Keratinocyte (primary cell): ENCODE measurements at regions not wholly inside any gene's neighbourhood (a gene's known extent, or its start where the extent isn't known, plus 50 kb on each side); places are given as distances from the start of the nearest gene placed in this dataset.

Source experiments
- DNase-seq: peaks from one replicate; pipeline ENCODE4 v3.0.0-alpha.2; 2011; ENCODE audit warnings: low read depth, missing footprints, low spot score
- FAIRE-seq: peaks from 2 replicates; lab custom pipeline; 2011; peaks lifted over from hg19 to GRCh38; lab: Jason Lieb, UNC
- H2AFZ ChIP-seq: 2 replicates; pipeline ENCODE4 v1.6.0; 2012; ENCODE audit warnings: low read length, control low read depth, inconsistent platforms; ENCODE audit not compliant: control insufficient read depth
- H3K27ac ChIP-seq: 2 replicates; pipeline ENCODE4 v1.5.1; 2011; ENCODE audit warnings: low read length; ENCODE audit not compliant: control insufficient read depth, insufficient read depth
- H3K27me3 ChIP-seq: 3 replicates; pipeline ENCODE4 v1.6.0; 2011; ENCODE audit warnings: low read length; ENCODE audit not compliant: control insufficient read depth, insufficient read depth; ENCODE audit errors: extremely low read depth
- H3K36me3 ChIP-seq, 2 experiments: 2 replicates in 1 of 2; 3 replicates in 1 of 2; pipeline ENCODE4 v1.5.1; 2011; ENCODE audit warnings: low read length in 2 of 2, mild to moderate bottlenecking in 1 of 2; ENCODE audit not compliant: control insufficient read depth in 2 of 2, insufficient read depth in 2 of 2; ENCODE audit errors: extremely low read depth in 1 of 2
- H3K4me1 ChIP-seq: 3 replicates; pipeline ENCODE4 v1.5.1; 2011; ENCODE audit warnings: low read length; ENCODE audit not compliant: control insufficient read depth, insufficient read depth; ENCODE audit errors: extremely low read depth
- H3K4me2 ChIP-seq: 3 replicates; pipeline ENCODE4 v1.6.0; 2011; ENCODE audit warnings: low read depth, low read length; ENCODE audit not compliant: control insufficient read depth, insufficient read depth; ENCODE audit errors: extremely low read depth
- H3K4me3 ChIP-seq, 3 experiments: fragments of 200-600 bp in 1 of 3; sonication (generic) in 1 of 3; 2 replicates in 2 of 3; 3 replicates in 1 of 3; pipeline ENCODE4 v1.5.1; 2011 to 2016; ENCODE audit warnings: low read length in 3 of 3, mild to moderate bottlenecking in 3 of 3, control low read depth in 2 of 3, inconsistent platforms in 1 of 3, low read depth in 1 of 3, mixed read lengths in 1 of 3, mixed run types in 1 of 3, moderate library complexity in 1 of 3; ENCODE audit not compliant: control insufficient read depth in 2 of 3, insufficient read depth in 2 of 3; ENCODE audit errors: extremely low read depth in 1 of 3
- H3K79me2 ChIP-seq: 2 replicates; pipeline ENCODE4 v1.6.0; 2012; ENCODE audit warnings: low read length; ENCODE audit not compliant: control insufficient read depth, insufficient read depth
- H3K9ac ChIP-seq: 3 replicates; pipeline ENCODE4 v1.6.0; 2011; ENCODE audit warnings: low read length; ENCODE audit not compliant: control insufficient read depth, insufficient read depth; ENCODE audit errors: extremely low read depth
- H3K9me1 ChIP-seq: 3 replicates; pipeline ENCODE4 v1.6.0; 2011; ENCODE audit warnings: low read length; ENCODE audit not compliant: control insufficient read depth, insufficient read depth; ENCODE audit errors: extremely low read depth
- H3K9me3 ChIP-seq: 2 replicates; pipeline ENCODE4 v1.5.1; 2012; ENCODE audit warnings: low read depth, low read length; ENCODE audit not compliant: control insufficient read depth
- H4K20me1 ChIP-seq: 3 replicates; pipeline ENCODE4 v1.6.0; 2011; ENCODE audit warnings: low read length; ENCODE audit not compliant: control insufficient read depth, insufficient read depth; ENCODE audit errors: extremely low read depth
- CTCF ChIP-seq, 3 experiments: IDR thresholded peaks in 1 of 3; conservative IDR thresholded peaks in 1 of 3; optimal IDR thresholded peaks in 1 of 3; 2 replicates in 2 of 3; 3 replicates in 1 of 3; pipeline versions ENCODE3 to v1.5.1; 2011; ENCODE audit warnings: low read length in 3 of 3, mild to moderate bottlenecking in 3 of 3, moderate library complexity in 2 of 3, control low read depth in 1 of 3, inconsistent platforms in 1 of 3; ENCODE audit not compliant: insufficient read depth in 2 of 3; ENCODE audit errors: extremely low read depth in 1 of 3
- EZH2 ChIP-seq: IDR thresholded peaks from one replicate; pipeline ENCODE4 v1.6.1; 2012; ENCODE audit warnings: inconsistent platforms, mild to moderate bottlenecking, low read length, moderate library complexity
- dilution Hi-C: fragments of 300-500 bp; cut with MboI; formaldehyde crosslinking; loops from one replicate; pipeline ENCODE4 v1.7.0; 2020; ENCODE audit warnings: low sequenced_read_pairs; ENCODE audit not compliant: extremely low pct_ligation_motif_present

DNA sequence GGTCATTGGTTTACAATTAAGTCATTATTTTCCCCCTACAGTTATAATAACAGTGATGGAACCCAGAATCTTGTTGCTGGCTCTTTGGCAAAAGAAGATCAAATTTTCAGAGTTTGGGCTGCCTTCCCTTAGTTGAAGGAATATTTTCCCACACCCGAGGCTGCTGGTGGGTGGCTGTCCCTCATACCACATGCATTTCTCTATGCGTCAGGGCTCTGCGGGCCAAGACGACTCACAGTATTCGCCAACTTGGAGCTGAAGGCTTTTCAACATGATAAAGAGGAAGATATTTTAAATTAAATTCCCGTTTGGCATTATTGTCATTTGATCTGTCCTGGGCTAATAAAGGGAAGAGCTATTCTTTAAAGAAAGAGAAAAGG lies 102.2 kb upstream of the SASH1 start:
- H3K4me3 ChIP-seq: no peak overlapping the region
- no peak overlapping the region for H3K9ac ChIP-seq
- DNase-seq: no peak
- FAIRE-seq: no peak
- no peaks in the 10 kb centered on the region for H3K9me1 ChIP-seq
- H2AFZ ChIP-seq: no peak overlapping the region
- no peak overlapping the region for H3K4me2 ChIP-seq
- dilution Hi-C loops: no loop called here
- peaks cover 16% of the 10 kb centered on the region for H3K4me1 ChIP-seq
- H3K27ac ChIP-seq: no peak overlapping the region
- no peaks in the 10 kb centered on the region for H3K36me3 ChIP-seq
- H4K20me1 ChIP-seq: no peaks in the 10 kb centered on the region
- H3K79me2 ChIP-seq: no peaks in the 10 kb centered on the region
- TF ChIP-seq CTCF (optimal IDR thresholded peaks at IDR 0.05 in 1 of 3, IDR thresholded peaks at IDR 0.05 in 1 of 3, conservative IDR thresholded peaks at IDR 0.05 in 1 of 3; ENCODE audit: extremely low read depth in 1 of 3, insufficient read depth in 2 of 3, low read length in 3 of 3): no peak
- H3K9me3 ChIP-seq: no peaks in the 10 kb centered on the region
- H3K27me3 ChIP-seq: no peaks in the 10 kb centered on the region

GRCh38 chr6:148240861-148241477 lies 101.7 kb upstream of the SASH1 start:
- dilution Hi-C loops: no loop called here
- TF ChIP-seq CTCF (optimal IDR thresholded peaks at IDR 0.05 in 1 of 3, IDR thresholded peaks at IDR 0.05 in 1 of 3, conservative IDR thresholded peaks at IDR 0.05 in 1 of 3; ENCODE audit: extremely low read depth in 1 of 3, insufficient read depth in 2 of 3, low read length in 3 of 3): no peak
- TF ChIP-seq EZH2: no peak
- Histone ChIP-seq H3K27me3 (no peaks in the 10 kb centered on the region), H3K27ac (no peak overlapping the region), H4K20me1 (no peaks in the 10 kb centered on the region), H2AFZ (no peak overlapping the region), H3K4me2 (no peak overlapping the region), H3K9me1 (no peaks in the 10 kb centered on the region), H3K4me3 (no peak overlapping the region), H3K4me1 (peaks cover 11% of the 10 kb centered on the region), H3K36me3 (no peaks in the 10 kb centered on the region), H3K79me2 (no peaks in the 10 kb centered on the region), H3K9ac (no peak overlapping the region), H3K9me3 (no peaks in the 10 kb centered on the region)
- FAIRE-seq: no peak
- DNase-seq: no peak
